NB4 (cell line): ENCODE measurements at regions not wholly inside any gene's neighbourhood (a gene's known extent, or its start where the extent isn't known, plus 50 kb on each side); places are given as distances from the start of the nearest gene placed in this dataset.
"Not testable (repeated sequence)": the region's sequence is repeated elsewhere in the genome, so short reads cannot be mapped to it uniquely, and the experiment has no call there.

Experiments
- DNase-seq: peaks from one replicate; pipeline ENCODE4 v3.0.0; 2010; ENCODE audit warnings: low read depth
- H3K4me3 ChIP-seq: one replicate; pipeline ENCODE4 v1.5.1; 2011; ENCODE audit warnings: mild to moderate bottlenecking, low read depth, low read length, moderate library complexity
- CTCF ChIP-seq: IDR thresholded peaks from one replicate; pipeline ENCODE4 v1.5.1; 2012; ENCODE audit warnings: low read depth, low read length
- MYC ChIP-seq: IDR thresholded peaks from 2 replicates; pipeline ENCODE4 v1.6.1; 2011; ENCODE audit warnings: low read depth, low read length
- POLR2A ChIP-seq: IDR thresholded peaks from 2 replicates; pipeline ENCODE4 v1.6.1; 2011; ENCODE audit warnings: mild to moderate bottlenecking; ENCODE audit not compliant: insufficient read length; ENCODE audit errors: extremely low read depth
- TF ChIP-seq, protein P1 (sequence below): IDR thresholded peaks from 2 replicates; pipeline ENCODE4 v1.6.1; 2011; ENCODE audit warnings: low read depth, low read length

DNA sequence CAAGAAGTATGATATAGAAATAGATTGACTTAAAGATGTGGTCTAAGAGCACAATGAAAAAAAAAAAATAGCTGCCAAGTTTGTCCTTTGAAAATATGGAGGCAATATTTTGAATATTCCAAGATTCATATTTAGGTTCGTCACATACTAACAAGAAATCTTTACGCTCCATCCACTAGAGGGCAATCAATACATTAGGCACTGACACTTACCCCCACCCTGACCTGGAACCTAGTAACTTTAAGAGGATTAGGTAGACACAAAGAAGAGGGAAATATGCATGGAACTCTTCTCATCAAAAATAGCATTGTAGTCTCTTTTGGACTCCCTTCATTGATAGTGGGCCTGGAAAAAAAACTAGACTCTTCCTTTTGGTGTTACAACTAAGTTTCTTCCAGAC lies 1108.1 kb downstream of the PCDH19 start:
- DNase-seq = peak; percentile 38
- TF ChIP-seq, protein P1, sequence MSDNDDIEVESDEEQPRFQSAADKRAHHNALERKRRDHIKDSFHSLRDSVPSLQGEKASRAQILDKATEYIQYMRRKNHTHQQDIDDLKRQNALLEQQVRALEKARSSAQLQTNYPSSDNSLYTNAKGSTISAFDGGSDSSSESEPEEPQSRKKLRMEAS = no peak
- peak; percentile 22 for TF ChIP-seq CTCF
- no peak overlapping the region for H3K4me3 ChIP-seq

GRCh38 chrX:99271641-99272040 lies 1138.4 kb downstream of the PCDH19 start:
- TF ChIP-seq MYC (no peak), CTCF (no peak), POLR2A (no peak)
- TF ChIP-seq, protein P1 = no peak
- no peak overlapping the region for H3K4me3 ChIP-seq
- DNase-seq = no peak

DNA sequence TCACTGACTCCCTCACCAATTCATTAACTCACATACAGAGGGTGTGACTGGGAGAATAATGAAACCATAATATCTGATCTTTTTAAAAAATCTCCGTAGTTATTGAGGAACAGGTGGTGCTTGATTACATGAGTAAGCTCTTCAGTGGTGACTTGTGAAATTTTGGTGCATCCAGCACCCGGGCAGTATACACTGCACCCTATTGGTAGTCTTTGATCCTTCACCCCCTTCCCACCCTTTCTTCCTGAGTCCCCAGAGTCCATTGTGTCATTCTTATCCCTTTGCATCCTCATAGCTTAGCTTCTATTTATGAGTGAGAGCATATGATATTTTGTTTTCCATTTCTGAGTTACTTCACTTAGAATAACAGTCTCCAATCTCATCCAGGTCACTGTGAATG lies 1143.8 kb downstream of the PCDH19 start:
- H3K4me3 ChIP-seq = no peak overlapping the region
- DNase-seq = no peak
- TF ChIP-seq, protein P1 = no peak
- TF ChIP-seq POLR2A (no peak), CTCF (no peak), MYC (no peak)

DNA sequence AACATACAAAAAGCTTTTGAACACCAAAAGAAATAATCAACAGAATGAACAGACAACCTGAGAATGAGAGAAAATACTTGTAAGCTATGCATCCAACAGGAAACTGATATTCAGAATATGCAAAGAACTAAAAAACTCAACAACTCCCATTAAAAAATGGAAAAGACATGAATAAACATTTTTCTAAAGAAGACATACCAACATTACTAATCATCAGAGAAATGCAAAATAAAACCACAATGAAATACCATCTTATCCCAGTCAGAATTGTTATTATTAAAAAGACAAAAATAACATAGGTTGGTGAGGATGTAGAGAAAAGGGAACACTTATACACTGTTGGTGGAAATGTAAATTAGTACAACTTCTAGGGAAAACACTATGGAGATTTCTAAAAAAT lies 1161.9 kb downstream of the PCDH19 start:
- no peak for DNase-seq
- no peak for TF ChIP-seq CTCF
- TF ChIP-seq POLR2A = no peak
- no peak for TF ChIP-seq MYC
- TF ChIP-seq, protein P1 = no peak
- H3K4me3 ChIP-seq = no peak overlapping the region

- no peak for TF ChIP-seq CTCF
- TF ChIP-seq, protein P1 = no peak
- no peak for TF ChIP-seq MYC
- TF ChIP-seq POLR2A = no peak
- no peak for DNase-seq
- H3K4me3 ChIP-seq = no peak overlapping the region
Observed at GRCh38 chrX:99242001-99242400, 1168.1 kb downstream of the PCDH19 start.

DNA sequence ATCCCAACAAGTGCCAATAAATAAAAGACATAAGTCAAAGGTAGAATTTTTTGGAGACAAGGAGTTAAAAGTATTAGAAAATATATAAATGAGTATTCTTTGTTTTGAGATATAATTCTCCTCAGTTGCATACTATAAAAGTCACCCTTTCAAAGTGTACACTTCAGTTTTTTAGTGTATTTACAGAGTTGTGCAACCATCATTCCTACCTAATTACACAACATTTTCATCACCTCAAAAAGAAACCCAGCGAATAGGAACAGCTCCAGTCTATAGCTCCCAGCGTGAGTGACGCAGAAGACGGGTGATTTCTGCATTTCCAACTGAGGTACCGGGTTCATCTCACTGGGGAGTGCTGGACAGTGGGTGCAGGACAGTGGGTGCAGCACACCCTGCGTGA lies 1175.7 kb downstream of the PCDH19 start:
- H3K4me3 ChIP-seq, DNase-seq: not testable (repeated sequence)
